ENCODE measurements at regions not wholly inside any gene's neighbourhood (a gene's known extent, or its start where the extent isn't known, plus 50 kb on each side); places are given as distances from the start of the nearest gene placed in this dataset.

GRCh38 chr11:69887330-69887729, 68.1 kb upstream of the FGF3 start:
- Histone ChIP-seq H3K4me1 (ENCODE audit: control insufficient read depth in 1 of 2, insufficient read depth in 2 of 2, low read length in 2 of 2) (peaks cover 13 to 15% of the 10 kb centered on the region in 2 donors), H3K36me3 (ENCODE audit: control insufficient read depth in 1 of 2, insufficient read depth in 2 of 2, low read length in 2 of 2) (no peaks in the 10 kb centered on the region), H3K9ac (ENCODE audit: low read depth in 1 of 2, low read length in 2 of 2) (no peak overlapping the region), H3K9me3 (ENCODE audit: control insufficient read depth in 1 of 2, low read length in 2 of 2) (no peaks in the 10 kb centered on the region), H3K27me3 (ENCODE audit: control insufficient read depth in 1 of 2, insufficient read depth in 2 of 2, low read length in 2 of 2) (peaks cover 3 to 5% of the 10 kb centered on the region in 2 donors), H3K27ac (ENCODE audit: low read depth, low read length) (no peak overlapping the region), H3K4me3 (ENCODE audit: low read depth in 1 of 2, low read length in 2 of 2) (no peak overlapping the region)

DNA sequence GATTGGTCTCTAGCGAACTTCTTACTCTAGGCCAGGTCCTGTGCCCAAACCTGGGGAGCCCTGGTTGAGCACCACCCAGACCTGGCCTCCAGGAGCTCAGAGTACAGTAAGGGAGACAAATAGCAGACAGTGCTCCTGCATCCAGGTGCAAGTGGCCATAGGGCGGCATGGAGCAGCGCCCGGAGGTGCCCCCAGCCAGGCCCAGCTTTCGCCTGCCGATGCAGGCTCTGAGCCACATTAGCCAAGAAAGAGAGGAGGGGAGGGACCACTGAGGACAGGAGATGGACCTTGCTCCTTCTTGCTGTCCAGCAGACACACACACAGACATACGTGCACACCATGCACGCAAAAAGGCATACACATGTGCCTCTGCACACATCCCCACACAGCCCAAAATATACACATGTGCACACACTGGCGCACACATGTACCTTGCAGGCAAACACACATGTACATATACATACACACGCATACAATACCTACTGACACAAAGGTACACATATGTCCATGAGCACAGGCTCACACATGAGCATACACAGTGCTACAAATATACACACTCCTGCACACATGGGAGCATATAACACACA, 68.7 kb upstream of the FGF3 start:
- no peaks in the 10 kb centered on the region for H3K9me3 ChIP-seq (ENCODE audit: control insufficient read depth in 1 of 2, low read length in 2 of 2)
- H3K36me3 ChIP-seq (ENCODE audit: control insufficient read depth in 1 of 2, insufficient read depth in 2 of 2, low read length in 2 of 2) = no peaks in the 10 kb centered on the region
- no peak overlapping the region for H3K9ac ChIP-seq (ENCODE audit: low read depth in 1 of 2, low read length in 2 of 2)
- peaks cover 18 to 20% of the 10 kb centered on the region in 2 donors for H3K4me1 ChIP-seq (ENCODE audit: control insufficient read depth in 1 of 2, insufficient read depth in 2 of 2, low read length in 2 of 2)
- H3K27me3 ChIP-seq (ENCODE audit: control insufficient read depth in 1 of 2, insufficient read depth in 2 of 2, low read length in 2 of 2) = peaks cover 3 to 5% of the 10 kb centered on the region in 2 donors
- no peak overlapping the region for H3K4me3 ChIP-seq (ENCODE audit: low read depth in 1 of 2, low read length in 2 of 2)
- H3K27ac ChIP-seq (ENCODE audit: low read depth, low read length) = no peak overlapping the region

GRCh38 chr11:69888483-69889181, 69.4 kb upstream of the FGF3 start:
- H3K9ac ChIP-seq (ENCODE audit: low read depth in 1 of 2, low read length in 2 of 2) = no peak overlapping the region
- peaks cover 3 to 5% of the 10 kb centered on the region in 2 donors for H3K27me3 ChIP-seq (ENCODE audit: control insufficient read depth in 1 of 2, insufficient read depth in 2 of 2, low read length in 2 of 2)

DNA sequence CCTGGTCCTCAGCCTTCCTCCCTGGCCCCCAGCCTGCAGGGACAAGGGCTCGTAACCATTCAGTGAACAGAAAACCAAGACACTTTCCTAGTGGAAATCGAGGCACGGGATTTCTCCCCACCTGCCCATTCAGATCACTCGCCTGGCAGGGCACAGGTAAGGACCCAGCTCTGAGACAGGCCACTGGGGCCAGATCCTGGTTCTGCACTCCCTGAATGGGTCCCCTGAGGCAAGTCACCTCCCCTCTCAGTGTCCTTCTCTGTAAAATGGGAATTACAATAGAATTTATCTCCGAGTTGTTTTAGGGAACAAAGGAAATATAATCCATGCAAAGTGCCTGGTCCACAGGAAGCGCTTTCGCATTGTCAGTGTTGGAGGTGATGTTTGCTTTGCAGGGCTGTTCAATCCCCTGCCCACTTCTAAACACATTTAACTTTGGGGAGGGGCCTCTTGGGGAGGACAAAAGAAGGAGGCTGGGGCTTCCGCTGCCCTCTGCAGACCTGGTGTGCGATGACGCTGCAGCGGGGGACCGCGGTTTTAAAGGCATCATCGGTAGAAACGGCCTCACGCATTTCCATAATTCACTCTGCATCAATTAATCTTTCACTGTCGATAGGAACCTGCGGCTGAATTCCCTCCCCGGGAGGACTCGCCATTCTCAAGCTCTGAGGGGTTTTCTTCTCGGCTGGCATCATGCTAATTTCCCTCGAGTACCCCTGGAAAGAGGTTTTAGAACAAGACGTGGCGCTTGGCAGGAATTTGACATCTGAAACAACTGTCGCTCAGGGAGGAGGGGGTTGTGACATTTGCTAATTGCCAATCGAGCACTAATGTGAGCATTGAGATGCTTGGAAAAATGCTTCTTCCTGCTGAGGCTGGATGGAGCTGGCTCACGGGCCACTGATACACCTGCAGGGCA, 70.4 kb upstream of the FGF3 start:
- Histone ChIP-seq H3K4me3 (ENCODE audit: low read depth in 1 of 2, low read length in 2 of 2) (no peak overlapping the region), H3K9me3 (ENCODE audit: control insufficient read depth in 1 of 2, low read length in 2 of 2) (no peaks in the 10 kb centered on the region), H3K36me3 (ENCODE audit: control insufficient read depth in 1 of 2, insufficient read depth in 2 of 2, low read length in 2 of 2) (no peaks in the 10 kb centered on the region), H3K27ac (ENCODE audit: low read depth, low read length) (no peak overlapping the region), H3K27me3 (ENCODE audit: control insufficient read depth in 1 of 2, insufficient read depth in 2 of 2, low read length in 2 of 2) (peaks cover 3 to 5% of the 10 kb centered on the region in 2 donors), H3K4me1 (ENCODE audit: control insufficient read depth in 1 of 2, insufficient read depth in 2 of 2, low read length in 2 of 2) (peaks cover 22 to 24% of the 10 kb centered on the region in 2 donors), H3K9ac (ENCODE audit: low read depth in 1 of 2, low read length in 2 of 2) (no peak overlapping the region)

More at GRCh38 chr11:69888483-69889181, 69.4 kb upstream of the FGF3 start:
- no peaks in the 10 kb centered on the region for H3K9me3 ChIP-seq (ENCODE audit: control insufficient read depth in 1 of 2, low read length in 2 of 2)
- no peak overlapping the region for H3K4me3 ChIP-seq (ENCODE audit: low read depth in 1 of 2, low read length in 2 of 2)
- no peak overlapping the region for H3K27ac ChIP-seq (ENCODE audit: low read depth, low read length)
- H3K36me3 ChIP-seq (ENCODE audit: control insufficient read depth in 1 of 2, insufficient read depth in 2 of 2, low read length in 2 of 2) = no peaks in the 10 kb centered on the region
- H3K4me1 ChIP-seq (ENCODE audit: control insufficient read depth in 1 of 2, insufficient read depth in 2 of 2, low read length in 2 of 2) = peaks cover 22 to 24% of the 10 kb centered on the region in 2 donors

DNA sequence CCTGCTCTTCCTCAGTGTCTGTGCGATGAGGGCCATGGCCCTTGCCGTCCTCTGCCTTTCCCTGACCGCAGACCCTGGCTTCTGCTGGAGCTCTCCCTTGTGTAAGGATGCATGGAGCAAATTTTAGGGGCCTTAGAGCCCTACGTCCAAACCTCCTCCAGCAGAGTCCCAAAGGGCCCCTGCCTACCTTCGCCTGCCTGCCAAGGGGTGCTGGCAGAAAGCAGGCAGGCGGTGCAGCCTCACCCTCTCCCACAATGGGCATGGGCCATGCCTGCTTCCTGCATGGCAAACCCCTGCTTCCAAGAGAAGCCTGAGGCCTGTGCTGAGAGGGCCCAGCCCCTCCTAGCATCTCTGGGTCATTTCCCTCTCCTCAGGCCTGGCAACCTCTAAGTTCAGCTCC, 71.3 kb upstream of the FGF3 start:
- H3K27me3 ChIP-seq (ENCODE audit: control insufficient read depth in 1 of 2, insufficient read depth in 2 of 2, low read length in 2 of 2) = peaks cover 3 to 5% of the 10 kb centered on the region in 2 donors
- H3K9ac ChIP-seq (ENCODE audit: low read depth in 1 of 2, low read length in 2 of 2) = no peak overlapping the region

GRCh38 chr11:69891421-69892236, 72.4 kb upstream of the FGF3 start:
- Histone ChIP-seq H3K9me3 (ENCODE audit: control insufficient read depth in 1 of 2, low read length in 2 of 2) (no peaks in the 10 kb centered on the region), H3K36me3 (ENCODE audit: control insufficient read depth in 1 of 2, insufficient read depth in 2 of 2, low read length in 2 of 2) (no peaks in the 10 kb centered on the region), H3K4me3 (ENCODE audit: low read depth in 1 of 2, low read length in 2 of 2) (no peak overlapping the region), H3K9ac (ENCODE audit: low read depth in 1 of 2, low read length in 2 of 2) (peak overlapping the region in 1 of 2 donors; percentile 4), H3K4me1 (ENCODE audit: control insufficient read depth in 1 of 2, insufficient read depth in 2 of 2, low read length in 2 of 2) (peaks cover 22 to 24% of the 10 kb centered on the region in 2 donors), H3K27ac (ENCODE audit: low read depth, low read length) (no peak overlapping the region), H3K27me3 (ENCODE audit: control insufficient read depth in 1 of 2, insufficient read depth in 2 of 2, low read length in 2 of 2) (peaks cover 3 to 5% of the 10 kb centered on the region in 2 donors)

More for the DNA sequence above, 71.3 kb upstream of the FGF3 start:
- H3K9me3 ChIP-seq (ENCODE audit: control insufficient read depth in 1 of 2, low read length in 2 of 2) = no peaks in the 10 kb centered on the region
- H3K4me1 ChIP-seq (ENCODE audit: control insufficient read depth in 1 of 2, insufficient read depth in 2 of 2, low read length in 2 of 2) = peaks cover 22 to 24% of the 10 kb centered on the region in 2 donors
- no peaks in the 10 kb centered on the region for H3K36me3 ChIP-seq (ENCODE audit: control insufficient read depth in 1 of 2, insufficient read depth in 2 of 2, low read length in 2 of 2)
- H3K27ac ChIP-seq (ENCODE audit: low read depth, low read length) = no peak overlapping the region
- H3K4me3 ChIP-seq (ENCODE audit: low read depth in 1 of 2, low read length in 2 of 2) = no peak overlapping the region

GRCh38 chr11:69892237-69892985, 73.2 kb upstream of the FGF3 start:
- H3K9me3 ChIP-seq (ENCODE audit: control insufficient read depth in 1 of 2, low read length in 2 of 2) = no peaks in the 10 kb centered on the region
- H3K27me3 ChIP-seq (ENCODE audit: control insufficient read depth in 1 of 2, insufficient read depth in 2 of 2, low read length in 2 of 2) = peaks cover 3 to 5% of the 10 kb centered on the region in 2 donors
- H3K9ac ChIP-seq (ENCODE audit: low read depth in 1 of 2, low read length in 2 of 2) = no peak overlapping the region
- no peaks in the 10 kb centered on the region for H3K36me3 ChIP-seq (ENCODE audit: control insufficient read depth in 1 of 2, insufficient read depth in 2 of 2, low read length in 2 of 2)
- no peak overlapping the region for H3K27ac ChIP-seq (ENCODE audit: low read depth, low read length)
- H3K4me1 ChIP-seq (ENCODE audit: control insufficient read depth in 1 of 2, insufficient read depth in 2 of 2, low read length in 2 of 2) = peaks cover 22 to 24% of the 10 kb centered on the region in 2 donors
- H3K4me3 ChIP-seq (ENCODE audit: low read depth in 1 of 2, low read length in 2 of 2) = no peak overlapping the region

GRCh38 chr11:69892986-69893555, 73.9 kb upstream of the FGF3 start:
- peaks cover 3 to 5% of the 10 kb centered on the region in 2 donors for H3K27me3 ChIP-seq (ENCODE audit: control insufficient read depth in 1 of 2, insufficient read depth in 2 of 2, low read length in 2 of 2)
- peaks cover 22 to 24% of the 10 kb centered on the region in 2 donors for H3K4me1 ChIP-seq (ENCODE audit: control insufficient read depth in 1 of 2, insufficient read depth in 2 of 2, low read length in 2 of 2)
- H3K4me3 ChIP-seq (ENCODE audit: low read depth in 1 of 2, low read length in 2 of 2) = no peak overlapping the region
- no peaks in the 10 kb centered on the region for H3K9me3 ChIP-seq (ENCODE audit: control insufficient read depth in 1 of 2, low read length in 2 of 2)
- no peak overlapping the region for H3K9ac ChIP-seq (ENCODE audit: low read depth in 1 of 2, low read length in 2 of 2)
- no peaks in the 10 kb centered on the region for H3K36me3 ChIP-seq (ENCODE audit: control insufficient read depth in 1 of 2, insufficient read depth in 2 of 2, low read length in 2 of 2)
- no peak overlapping the region for H3K27ac ChIP-seq (ENCODE audit: low read depth, low read length)

GRCh38 chr11:69893631-69894030, 74.4 kb upstream of the FGF3 start:
- Histone ChIP-seq H3K27ac (ENCODE audit: low read depth, low read length) (no peak overlapping the region), H3K27me3 (ENCODE audit: control insufficient read depth in 1 of 2, insufficient read depth in 2 of 2, low read length in 2 of 2) (peaks cover 3 to 5% of the 10 kb centered on the region in 2 donors), H3K9me3 (ENCODE audit: control insufficient read depth in 1 of 2, low read length in 2 of 2) (no peaks in the 10 kb centered on the region), H3K36me3 (ENCODE audit: control insufficient read depth in 1 of 2, insufficient read depth in 2 of 2, low read length in 2 of 2) (no peaks in the 10 kb centered on the region), H3K9ac (ENCODE audit: low read depth in 1 of 2, low read length in 2 of 2) (no peak overlapping the region), H3K4me3 (ENCODE audit: low read depth in 1 of 2, low read length in 2 of 2) (no peak overlapping the region), H3K4me1 (ENCODE audit: control insufficient read depth in 1 of 2, insufficient read depth in 2 of 2, low read length in 2 of 2) (peaks cover 22 to 24% of the 10 kb centered on the region in 2 donors)
